CD4-positive, CD25-positive, alpha-beta regulatory T cell (primary cell): ENCODE measurements at regions not wholly inside any gene's neighbourhood (a gene's known extent, or its start where the extent isn't known, plus 50 kb on each side); places are given as distances from the start of the nearest gene placed in this dataset.
"Not testable (repeated sequence)": the region's sequence is repeated elsewhere in the genome, so short reads cannot be mapped to it uniquely, and the experiment has no call there.

Source experiments
- ATAC-seq, 2 donors: fragments of 150-1000 bp; cut with Tn5 transposase; one replicate each; pipeline ENCODE4 v1.10.0; 2021; ENCODE audit warnings: low read depth in 2 of 2, moderate number of reproducible peaks in 2 of 2, moderate library complexity in 1 of 2
- DNase-seq, 3 donors: peaks; one replicate each; pipeline versions ENCODE4 v3.0.0 to v3.0.0-alpha.2; 2012 to 2022; ENCODE audit warnings: mixed read lengths in 1 of 3
- H3K27ac ChIP-seq: one replicate; pipeline ENCODE4 v1.7.0; 2013; ENCODE audit warnings: mild to moderate bottlenecking, low read length; ENCODE audit not compliant: insufficient read depth, poor library complexity, severe bottlenecking
- H3K27me3 ChIP-seq: one replicate; pipeline ENCODE4 v1.7.0; 2013; ENCODE audit warnings: low read length; ENCODE audit not compliant: control insufficient read depth, insufficient read depth
- H3K36me3 ChIP-seq: one replicate; pipeline ENCODE4 v1.7.0; 2013; ENCODE audit warnings: mild to moderate bottlenecking, low read length, moderate library complexity; ENCODE audit not compliant: control insufficient read depth, insufficient read depth
- H3K4me1 ChIP-seq: 2 replicates; pipeline ENCODE4 v1.7.0; 2013; ENCODE audit warnings: mild to moderate bottlenecking, low read length; ENCODE audit not compliant: insufficient read depth, control insufficient read depth, poor library complexity, severe bottlenecking
- H3K4me3 ChIP-seq: one replicate; pipeline ENCODE4 v1.7.0; 2013; ENCODE audit warnings: low read depth, mild to moderate bottlenecking, low read length, moderate library complexity
- H3K9me3 ChIP-seq, 2 experiments: 1 replicate in 1 of 2; 2 replicates in 1 of 2; pipeline ENCODE4 v1.7.0; 2013; ENCODE audit warnings: low read length in 2 of 2, mild to moderate bottlenecking in 1 of 2, moderate library complexity in 1 of 2; ENCODE audit not compliant: control insufficient read depth in 2 of 2
- H3K27ac Mint-ChIP-seq, 3 donors: one replicate each; pipeline ENCODE4 v1.8.0; 2020 to 2022; ENCODE audit warnings: mild to moderate bottlenecking in 3 of 3, mixed read lengths in 3 of 3, moderate library complexity in 2 of 3
- H3K27me3 Mint-ChIP-seq: one replicate; pipeline ENCODE4 v1.8.0; 2022; ENCODE audit warnings: mild to moderate bottlenecking, mixed read lengths
- H3K36me3 Mint-ChIP-seq: one replicate; pipeline ENCODE4 v1.8.0; 2020; ENCODE audit warnings: mixed read lengths
- H3K4me1 Mint-ChIP-seq, 4 donors: one replicate each; pipeline ENCODE4 v1.8.0; 2020 to 2022; ENCODE audit warnings: mixed read lengths in 4 of 4, mild to moderate bottlenecking in 1 of 4
- H3K4me3 Mint-ChIP-seq, 4 donors: one replicate each; pipeline ENCODE4 v1.8.0; 2020 to 2022; ENCODE audit warnings: mild to moderate bottlenecking in 4 of 4, mixed read lengths in 4 of 4, moderate library complexity in 3 of 4
- H3K9me3 Mint-ChIP-seq, 7 donors: one replicate each; pipeline ENCODE4 v1.8.0; 2020 to 2022; ENCODE audit warnings: mixed read lengths in 7 of 7, mild to moderate bottlenecking in 3 of 7, moderate library complexity in 2 of 7

DNA sequence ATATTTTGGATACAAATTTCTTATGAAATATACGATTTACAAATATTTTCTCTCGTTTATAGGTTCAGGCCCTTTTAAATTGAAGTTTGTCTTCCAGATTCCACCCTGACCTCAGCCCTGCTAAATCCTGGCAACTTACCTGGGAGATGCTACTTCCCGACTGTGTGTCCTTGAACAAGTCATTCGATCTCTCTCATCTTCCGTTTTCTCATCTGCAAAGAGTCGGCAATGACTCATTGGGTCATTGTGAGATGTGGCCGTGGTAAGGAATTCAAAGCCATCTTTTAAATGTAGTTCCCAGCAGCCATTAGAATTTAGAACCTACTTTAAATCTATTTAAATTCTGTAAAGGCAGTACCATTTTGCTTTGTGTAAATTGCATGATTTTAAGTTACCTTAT, 72.5 kb downstream of the LHX2 start:
- Histone ChIP-seq H3K27me3 (peaks cover 2% of the 10 kb centered on the region), H3K4me1 (no peaks in the 10 kb centered on the region), H3K9me3 (peaks cover 0 to 5% of the 10 kb centered on the region in 2 experiments), H3K36me3 (no peaks in the 10 kb centered on the region), H3K4me3 (no peak overlapping the region), H3K27ac (no peak overlapping the region)
- no peak overlapping the region for H3K4me3 Mint-ChIP-seq
- no peak for ATAC-seq
- peaks cover 18% of the 10 kb centered on the region for H3K27me3 Mint-ChIP-seq
- H3K4me1 Mint-ChIP-seq, result no peaks in the 10 kb centered on the region
- H3K36me3 Mint-ChIP-seq, result no peaks in the 10 kb centered on the region
- no peak for DNase-seq
- peaks cover 2 to 18% (median 8%) of the 10 kb centered on the region in 7 donors for H3K9me3 Mint-ChIP-seq
- no peak overlapping the region for H3K27ac Mint-ChIP-seq

DNA sequence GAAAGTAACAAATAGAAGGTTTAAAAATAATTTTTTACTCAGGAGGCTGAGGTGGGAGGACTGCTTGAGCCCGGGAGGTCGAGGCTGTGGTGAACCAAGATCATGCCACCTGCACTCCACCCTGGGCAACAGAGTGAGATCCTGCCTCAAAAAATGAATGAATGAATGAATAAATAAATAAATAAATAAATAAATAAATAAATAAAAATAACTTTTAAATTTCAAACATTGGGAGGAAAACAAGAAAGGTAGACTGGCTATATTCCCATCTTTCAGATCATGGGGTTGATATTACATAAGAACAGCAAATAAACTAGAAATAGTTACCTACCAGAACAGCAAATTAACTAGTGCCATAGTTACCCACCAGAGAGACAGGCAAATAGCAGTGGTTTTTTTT, 75.7 kb downstream of the LHX2 start:
- ATAC-seq (no peak), DNase-seq (no peak)
- Histone ChIP-seq H3K36me3 (no peaks in the 10 kb centered on the region), H3K9me3 (peaks cover 0 to 5% of the 10 kb centered on the region in 2 experiments), H3K27me3 (peaks cover 2% of the 10 kb centered on the region), H3K4me1 (no peaks in the 10 kb centered on the region), H3K27ac (no peak overlapping the region), H3K4me3 (no peak overlapping the region)
- no peak overlapping the region for H3K27ac Mint-ChIP-seq
- no peak overlapping the region for H3K4me3 Mint-ChIP-seq
- peaks cover 3 to 18% (median 8%) of the 10 kb centered on the region in 7 donors for H3K9me3 Mint-ChIP-seq
- H3K4me1 Mint-ChIP-seq, result no peaks in the 10 kb centered on the region
- H3K36me3 Mint-ChIP-seq, result no peaks in the 10 kb centered on the region
- H3K27me3 Mint-ChIP-seq, result peaks cover 23% of the 10 kb centered on the region

DNA sequence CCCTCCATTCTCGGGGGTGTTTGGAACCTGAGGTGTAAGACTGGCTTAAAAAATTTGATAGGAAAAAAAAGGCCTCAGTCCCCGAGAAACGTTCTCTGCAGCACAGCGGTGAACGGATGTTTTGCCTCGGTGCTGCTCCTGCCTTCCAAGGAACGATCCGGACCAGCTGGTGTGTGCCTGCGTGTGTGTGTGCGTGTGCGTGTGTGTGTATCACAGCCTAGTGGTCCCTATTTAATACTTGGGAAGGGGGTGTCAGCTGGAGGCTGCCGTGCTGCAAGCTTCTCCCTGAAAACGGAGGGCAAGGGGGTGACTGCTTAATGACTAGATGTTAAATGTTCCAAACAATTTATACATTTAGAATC, 76.9 kb downstream of the LHX2 start:
- no peaks in the 10 kb centered on the region for H3K4me1 ChIP-seq
- Mint-ChIP-seq H3K27ac (no peak overlapping the region), H3K27me3 (peaks cover 23% of the 10 kb centered on the region), H3K9me3 (peaks cover 3 to 18% (median 8%) of the 10 kb centered on the region in 7 donors), H3K4me3 (no peak overlapping the region), H3K36me3 (no peaks in the 10 kb centered on the region), H3K4me1 (peaks cover 0 to 2% (median 0%) of the 10 kb centered on the region in 4 donors)
- H3K4me3 ChIP-seq, result no peak overlapping the region
- H3K9me3 ChIP-seq, result peaks cover 0 to 5% of the 10 kb centered on the region in 2 experiments
- H3K27ac ChIP-seq, result no peak overlapping the region
- DNase-seq (no peak), ATAC-seq (no peak)
- no peaks in the 10 kb centered on the region for H3K36me3 ChIP-seq
- peaks cover 2% of the 10 kb centered on the region for H3K27me3 ChIP-seq

GRCh38 chr9:124089631-124090488, 78.3 kb downstream of the LHX2 start:
- H3K36me3 ChIP-seq, H3K4me1 Mint-ChIP-seq, H3K4me1 ChIP-seq, H3K9me3 ChIP-seq, ATAC-seq, H3K27me3 ChIP-seq, DNase-seq, H3K27ac ChIP-seq, H3K27ac Mint-ChIP-seq, H3K4me3 Mint-ChIP-seq, H3K36me3 Mint-ChIP-seq, H3K4me3 ChIP-seq: not testable (repeated sequence)
- peaks cover 2 to 18% (median 8%) of the 10 kb centered on the region in 7 donors for H3K9me3 Mint-ChIP-seq
- H3K27me3 Mint-ChIP-seq, result peaks cover 23% of the 10 kb centered on the region

DNA sequence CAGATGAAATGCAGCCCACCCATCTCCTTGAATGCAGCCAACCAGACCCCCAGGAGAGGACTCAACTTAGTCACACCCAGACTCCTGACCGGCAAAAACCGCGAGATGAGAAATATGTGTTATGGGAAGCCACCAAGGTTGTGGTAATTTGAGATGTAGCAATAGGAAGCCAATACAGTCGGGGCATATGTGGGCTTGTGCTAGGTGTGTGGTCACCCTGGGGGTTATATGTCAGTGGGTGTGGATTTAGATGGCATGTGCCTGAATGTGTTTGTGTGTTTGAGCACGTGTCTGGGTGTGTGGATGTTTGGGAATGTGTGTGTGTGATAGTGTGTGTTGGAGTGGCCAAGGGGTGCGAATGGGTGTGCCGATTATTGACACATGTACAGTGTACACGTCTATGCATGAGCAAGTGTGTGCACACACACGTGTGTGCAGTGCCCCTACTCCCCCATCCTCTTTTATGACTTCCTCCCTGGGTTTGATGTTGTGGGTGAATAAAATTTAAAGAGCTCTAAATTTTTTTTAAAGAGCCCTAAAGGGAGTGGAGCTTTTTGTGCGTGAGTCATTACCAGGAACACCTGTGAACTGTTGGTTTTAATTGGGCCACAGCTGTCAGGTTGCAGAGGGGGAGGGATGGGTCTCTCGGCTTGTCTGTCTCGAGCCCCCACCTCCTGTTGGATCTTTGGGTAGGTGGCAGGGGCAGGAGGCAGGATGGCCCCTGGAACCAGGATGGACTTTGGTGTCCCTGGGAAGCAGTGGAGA, 86.8 kb downstream of the LHX2 start:
- no peak overlapping the region for H3K4me3 ChIP-seq
- H3K27ac Mint-ChIP-seq, result no peak overlapping the region
- H3K27me3 ChIP-seq, result no peaks in the 10 kb centered on the region
- no peaks in the 10 kb centered on the region for H3K9me3 ChIP-seq
- H3K4me1 ChIP-seq, result no peaks in the 10 kb centered on the region
- peaks cover 15% of the 10 kb centered on the region for H3K27me3 Mint-ChIP-seq
- peaks cover 0 to 3% (median 0%) of the 10 kb centered on the region in 7 donors for H3K9me3 Mint-ChIP-seq
- H3K4me3 Mint-ChIP-seq, result no peak overlapping the region
- H3K4me1 Mint-ChIP-seq, result peaks cover 0 to 1% (median 0%) of the 10 kb centered on the region in 4 donors
- no peak for DNase-seq
- H3K36me3 Mint-ChIP-seq, result no peaks in the 10 kb centered on the region
- no peaks in the 10 kb centered on the region for H3K36me3 ChIP-seq
- no peak overlapping the region for H3K27ac ChIP-seq
- no peak for ATAC-seq

DNA sequence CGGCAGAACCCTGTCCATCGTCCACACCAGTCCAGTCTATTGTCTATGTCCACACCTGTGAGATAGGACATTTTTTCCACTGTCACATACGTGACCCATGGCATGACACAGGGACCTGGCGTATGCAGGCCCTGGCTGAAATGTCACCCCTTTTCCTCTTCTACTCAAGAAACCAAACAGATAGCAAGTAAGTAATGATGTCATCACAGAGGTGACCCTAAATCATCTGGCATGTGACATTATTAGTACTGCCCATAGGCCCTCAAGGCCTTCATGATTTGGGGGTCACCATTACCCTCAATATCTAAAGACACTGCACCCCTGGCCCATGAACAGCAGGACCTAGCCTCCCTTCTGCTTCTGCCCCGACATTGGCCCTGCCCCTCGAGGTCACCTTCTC, 88.3 kb downstream of the LHX2 start:
- Histone ChIP-seq H3K9me3 (no peaks in the 10 kb centered on the region), H3K36me3 (no peaks in the 10 kb centered on the region), H3K27me3 (no peaks in the 10 kb centered on the region), H3K4me3 (no peak overlapping the region), H3K4me1 (no peaks in the 10 kb centered on the region), H3K27ac (no peak overlapping the region)
- Mint-ChIP-seq H3K36me3 (no peaks in the 10 kb centered on the region), H3K9me3 (peaks cover 0 to 3% (median 0%) of the 10 kb centered on the region in 7 donors), H3K4me1 (no peaks in the 10 kb centered on the region), H3K27me3 (peaks cover 15% of the 10 kb centered on the region), H3K27ac (no peak overlapping the region), H3K4me3 (no peak overlapping the region)
- ATAC-seq (no peak), DNase-seq (no peak)

- no peaks in the 10 kb centered on the region for H3K4me1 Mint-ChIP-seq
- peaks cover 0 to 3% (median 0%) of the 10 kb centered on the region in 7 donors for H3K9me3 Mint-ChIP-seq
- H3K27me3 ChIP-seq, result no peaks in the 10 kb centered on the region
- no peak overlapping the region for H3K27ac Mint-ChIP-seq
- ATAC-seq (no peak), DNase-seq (no peak)
- H3K27ac ChIP-seq, result no peak overlapping the region
- H3K36me3 ChIP-seq, result no peaks in the 10 kb centered on the region
- H3K4me3 Mint-ChIP-seq, result no peak overlapping the region
- peaks cover 23% of the 10 kb centered on the region for H3K27me3 Mint-ChIP-seq
- no peaks in the 10 kb centered on the region for H3K4me1 ChIP-seq
- H3K9me3 ChIP-seq, result no peaks in the 10 kb centered on the region
- H3K36me3 Mint-ChIP-seq, result no peaks in the 10 kb centered on the region
- H3K4me3 ChIP-seq, result no peak overlapping the region
Observed at GRCh38 chr9:124101215-124101968, 89.8 kb downstream of the LHX2 start.
